ENCODE measurements at regions not wholly inside any gene's neighbourhood (a gene's known extent, or its start where the extent isn't known, plus 50 kb on each side); places are given as distances from the start of the nearest gene placed in this dataset.

- Histone ChIP-seq H3K4me3 (no peak overlapping the region), H3K27me3 (no peaks in the 10 kb centered on the region), H3K36me3 (no peaks in the 10 kb centered on the region), H3K4me1 (peaks cover 5 to 28% of the 10 kb centered on the region in 2 donors), H3K9me3 (no peaks in the 10 kb centered on the region), H3K27ac (peak overlapping the region; percentile 76 to 87)
- intact Hi-C loops (cut with DNase I), result loop anchor here (1.0 kb wide), 2 partner anchors 85 to 175 kb away; partner anchors contain the start of gene SLC25A3
- DNase-seq (ENCODE audit: low spot score in 2 of 2), result peak; percentile 60 to 98
- TF ChIP-seq, protein P1, sequence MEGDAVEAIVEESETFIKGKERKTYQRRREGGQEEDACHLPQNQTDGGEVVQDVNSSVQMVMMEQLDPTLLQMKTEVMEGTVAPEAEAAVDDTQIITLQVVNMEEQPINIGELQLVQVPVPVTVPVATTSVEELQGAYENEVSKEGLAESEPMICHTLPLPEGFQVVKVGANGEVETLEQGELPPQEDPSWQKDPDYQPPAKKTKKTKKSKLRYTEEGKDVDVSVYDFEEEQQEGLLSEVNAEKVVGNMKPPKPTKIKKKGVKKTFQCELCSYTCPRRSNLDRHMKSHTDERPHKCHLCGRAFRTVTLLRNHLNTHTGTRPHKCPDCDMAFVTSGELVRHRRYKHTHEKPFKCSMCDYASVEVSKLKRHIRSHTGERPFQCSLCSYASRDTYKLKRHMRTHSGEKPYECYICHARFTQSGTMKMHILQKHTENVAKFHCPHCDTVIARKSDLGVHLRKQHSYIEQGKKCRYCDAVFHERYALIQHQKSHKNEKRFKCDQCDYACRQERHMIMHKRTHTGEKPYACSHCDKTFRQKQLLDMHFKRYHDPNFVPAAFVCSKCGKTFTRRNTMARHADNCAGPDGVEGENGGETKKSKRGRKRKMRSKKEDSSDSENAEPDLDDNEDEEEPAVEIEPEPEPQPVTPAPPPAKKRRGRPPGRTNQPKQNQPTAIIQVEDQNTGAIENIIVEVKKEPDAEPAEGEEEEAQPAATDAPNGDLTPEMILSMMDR (IDR thresholded peaks at IDR 0.05), result no peak
Observed at GRCh38 chr12:98418357-98419075, 96.9 kb upstream of the TMPO start.

DNA sequence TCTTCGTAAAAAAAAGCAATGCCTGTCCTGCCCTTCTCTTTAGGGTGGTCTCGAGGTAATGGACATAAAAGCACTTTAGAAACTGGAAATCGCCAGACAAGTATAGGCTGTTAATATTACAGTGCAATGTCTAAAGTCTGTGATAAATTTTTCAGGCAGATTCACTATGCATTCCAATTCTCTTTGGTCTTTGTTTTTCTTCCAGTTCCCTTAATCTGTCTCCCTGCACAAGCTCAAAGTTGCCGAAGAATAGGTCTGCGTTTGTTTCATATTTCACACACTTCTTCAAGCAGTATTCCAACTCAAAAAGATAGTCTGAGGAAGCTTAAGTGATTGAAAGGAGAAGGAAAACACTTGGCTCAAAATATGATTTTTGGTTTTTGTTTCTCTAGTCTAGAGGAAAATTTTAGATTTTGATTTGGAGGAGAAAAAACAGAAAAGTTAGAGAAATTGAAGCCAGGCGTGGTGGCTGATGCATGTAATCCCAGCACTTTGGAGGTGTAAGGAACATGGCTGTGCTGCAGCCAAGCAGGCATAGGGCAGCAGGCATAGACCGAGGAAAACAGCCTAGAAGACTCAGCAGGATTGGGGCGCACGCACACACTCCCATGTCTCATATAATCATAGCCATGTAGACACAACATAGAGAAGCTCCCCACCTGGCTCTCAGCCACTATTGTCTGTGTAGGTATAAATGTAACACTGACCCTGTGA lies 96.2 kb upstream of the TMPO start:
- Histone ChIP-seq H3K9me3 (no peaks in the 10 kb centered on the region), H3K27ac (peak overlapping the region; percentile 76 to 87), H3K4me3 (no peak overlapping the region), H3K4me1 (peaks cover 5 to 28% of the 10 kb centered on the region in 2 donors), H3K27me3 (no peaks in the 10 kb centered on the region), H3K36me3 (no peaks in the 10 kb centered on the region)
- DNase-seq (ENCODE audit: low spot score in 2 of 2), result no peak
- TF ChIP-seq, protein P1 (IDR thresholded peaks at IDR 0.05), result no peak
- intact Hi-C loops (cut with DNase I), result no loop called here

DNA sequence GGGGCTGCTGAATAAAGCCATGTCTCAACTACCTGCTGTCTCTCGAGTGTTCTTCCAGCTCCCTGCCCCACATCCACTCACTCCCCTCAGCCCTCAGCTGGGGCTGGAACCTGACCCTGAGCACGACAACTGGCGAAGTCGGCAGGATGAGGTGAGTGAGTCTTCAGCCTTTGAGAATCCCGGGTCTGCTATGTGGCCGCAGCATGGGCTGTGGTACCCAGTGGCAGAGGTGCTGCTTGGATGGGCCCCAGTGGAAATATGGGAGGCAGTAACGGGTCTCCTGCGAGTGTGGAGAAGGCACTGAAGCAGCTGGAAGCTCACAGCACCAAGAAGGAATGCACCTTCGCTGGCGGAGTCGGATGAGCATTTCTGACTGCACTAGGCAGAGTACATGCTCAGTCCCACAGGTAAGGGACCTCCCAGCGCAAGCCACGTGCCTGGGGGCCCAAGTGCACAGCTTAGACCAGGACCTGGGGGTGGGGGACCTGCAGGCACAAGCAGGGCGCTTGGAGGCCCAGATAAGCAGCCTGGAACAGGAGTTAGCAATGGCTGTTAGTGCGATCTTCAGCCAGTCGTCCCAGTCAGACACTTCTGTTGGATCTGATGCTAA lies 95.5 kb upstream of the TMPO start:
- intact Hi-C loops (cut with DNase I), result loop anchor here (10.0 kb wide), 1 partner anchor 225 kb away; the partner anchor contains the start of genes APAF1 and IKBIP

DNA sequence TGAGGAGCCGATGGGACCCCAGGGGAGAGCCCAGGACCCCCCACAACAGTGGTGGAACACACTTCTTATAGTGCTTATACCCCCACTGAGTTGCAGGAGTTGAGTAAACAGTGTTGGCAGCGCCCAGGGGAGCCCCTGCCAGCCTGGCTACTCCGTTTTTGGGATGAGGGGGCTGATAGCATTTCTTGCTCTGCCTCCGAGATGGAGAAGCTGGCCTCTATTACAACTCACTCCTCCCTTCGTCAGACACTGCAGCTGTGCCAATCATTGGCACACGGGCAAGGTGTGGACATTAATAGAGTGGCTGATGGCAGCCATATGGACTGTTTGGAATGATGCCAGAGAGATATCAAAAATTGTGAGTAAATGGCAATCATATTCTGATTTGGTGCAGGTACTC lies 94.9 kb upstream of the TMPO start:
- Histone ChIP-seq H3K4me1 (peaks cover 5 to 28% of the 10 kb centered on the region in 2 donors), H3K36me3 (no peaks in the 10 kb centered on the region), H3K27ac (peak overlapping the region; percentile 76 to 87), H3K9me3 (no peaks in the 10 kb centered on the region), H3K27me3 (no peaks in the 10 kb centered on the region), H3K4me3 (no peak overlapping the region)
- DNase-seq (ENCODE audit: low spot score in 2 of 2), result no peak
- intact Hi-C loops (cut with DNase I), result loop anchor here (10.0 kb wide), 1 partner anchor 224 kb away; the partner anchor contains the start of genes APAF1 and IKBIP
- TF ChIP-seq, protein P1 (IDR thresholded peaks at IDR 0.05), result no peak

More for the DNA sequence above, 95.5 kb upstream of the TMPO start:
- TF ChIP-seq, protein P1 (IDR thresholded peaks at IDR 0.05), result no peak
- H3K4me3 ChIP-seq, result no peak overlapping the region
- DNase-seq (ENCODE audit: low spot score in 2 of 2), result no peak
- no peaks in the 10 kb centered on the region for H3K36me3 ChIP-seq
- H3K4me1 ChIP-seq, result peaks cover 5 to 28% of the 10 kb centered on the region in 2 donors
- peak overlapping the region; percentile 76 to 87 for H3K27ac ChIP-seq
- H3K9me3 ChIP-seq, result no peaks in the 10 kb centered on the region
- no peaks in the 10 kb centered on the region for H3K27me3 ChIP-seq

DNA sequence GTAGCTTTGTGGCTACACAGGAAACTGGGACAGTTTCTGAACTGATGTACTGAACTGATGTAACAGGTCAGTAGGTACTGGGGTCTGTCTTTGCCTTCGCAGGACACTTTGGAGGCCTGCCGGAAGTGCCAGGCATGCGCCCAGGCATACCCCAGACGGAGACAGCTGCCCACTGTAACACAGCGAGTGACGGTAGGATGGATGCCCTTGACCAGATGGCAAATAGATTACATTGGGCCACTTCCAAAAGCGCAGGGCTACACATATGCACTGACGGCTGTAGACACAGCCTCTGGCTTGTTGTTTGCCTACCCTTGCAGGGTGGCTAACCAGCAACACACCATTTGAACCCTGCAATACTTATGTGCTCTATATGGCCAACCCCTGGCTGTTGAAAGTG lies 94.1 kb upstream of the TMPO start:
- no peak for DNase-seq (ENCODE audit: low spot score in 2 of 2)

More for the DNA sequence above, 94.1 kb upstream of the TMPO start:
- Histone ChIP-seq H3K27me3 (no peaks in the 10 kb centered on the region), H3K27ac (no peak overlapping the region), H3K36me3 (no peaks in the 10 kb centered on the region), H3K4me3 (no peak overlapping the region), H3K9me3 (no peaks in the 10 kb centered on the region), H3K4me1 (peaks cover 5 to 28% of the 10 kb centered on the region in 2 donors)
- intact Hi-C loops (cut with DNase I), result loop anchor here (10.0 kb wide), 1 partner anchor 223 kb away; the partner anchor contains the start of genes APAF1 and IKBIP
- TF ChIP-seq, protein P1 (IDR thresholded peaks at IDR 0.05), result no peak
